DMS79 (cell line): ENCODE measurements at regions not wholly inside any gene's neighbourhood (a gene's known extent, or its start where the extent isn't known, plus 50 kb on each side); places are given as distances from the start of the nearest gene placed in this dataset.
"Not testable (repeated sequence)": the region's sequence is repeated elsewhere in the genome, so short reads cannot be mapped to it uniquely, and the experiment has no call there.

ENCODE experiments used
- DNase-seq: peaks from one replicate; lab custom pipeline; 2025; lab: John Stamatoyannopoulos, UW

DNA sequence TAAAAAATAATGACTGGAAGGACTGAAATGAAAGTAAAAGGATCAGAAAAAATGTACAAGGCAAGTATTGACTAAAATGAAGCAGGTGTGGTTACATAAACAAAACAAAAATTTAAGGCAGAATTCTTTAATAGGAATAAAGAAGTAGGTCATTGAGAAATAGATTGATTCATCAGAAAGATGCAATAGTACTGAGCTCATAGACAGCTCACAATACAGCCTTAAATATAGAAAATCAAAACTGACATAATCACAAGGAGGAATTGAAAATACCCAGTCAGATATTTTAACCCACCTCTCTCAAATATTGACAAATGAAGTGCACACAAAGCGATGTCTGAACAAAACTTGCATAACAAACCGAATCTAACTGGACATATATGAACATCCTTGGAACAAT is 366.8 kb upstream of the DPYD start:
- DNase-seq, result no peak

DNA sequence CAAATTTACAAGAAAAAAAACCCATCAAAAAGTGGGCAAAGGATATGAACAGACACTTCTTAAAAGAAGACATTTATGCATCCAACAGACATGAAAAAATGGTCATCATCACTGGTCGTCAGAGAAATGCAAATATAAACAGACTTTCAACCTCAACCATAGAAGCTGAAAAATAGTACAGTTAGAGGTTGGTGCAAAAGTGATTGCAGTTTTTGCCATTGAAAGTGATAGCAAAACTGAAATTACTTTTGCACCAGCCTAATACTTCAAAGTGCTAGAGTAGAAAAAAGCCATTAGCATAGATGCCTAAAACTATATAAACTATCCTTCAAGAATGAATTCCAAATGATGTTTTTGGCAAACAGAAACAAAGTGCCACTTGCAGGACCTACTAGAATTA is 365.8 kb upstream of the DPYD start:
- DNase-seq, result no peak

DNA sequence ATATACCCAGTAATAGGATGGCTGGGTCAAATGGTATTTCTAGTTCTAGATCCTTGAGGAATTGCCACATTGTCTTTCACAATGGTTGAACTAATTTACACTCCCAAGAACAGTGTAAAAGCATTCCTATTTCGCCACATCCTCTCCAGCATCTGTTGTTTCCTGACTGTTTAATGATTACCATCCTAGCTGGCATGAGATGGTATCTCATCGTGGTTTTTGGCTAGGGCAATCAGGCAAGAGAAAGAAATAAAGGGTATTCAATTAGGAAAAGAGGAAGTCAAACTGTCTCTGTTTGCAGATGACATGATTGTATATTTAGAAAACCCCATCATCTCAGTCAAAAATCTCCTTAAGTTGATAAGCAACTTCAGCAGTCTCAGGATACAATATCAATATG is 364.5 kb upstream of the DPYD start:
- DNase-seq, result not testable (repeated sequence)

DNA sequence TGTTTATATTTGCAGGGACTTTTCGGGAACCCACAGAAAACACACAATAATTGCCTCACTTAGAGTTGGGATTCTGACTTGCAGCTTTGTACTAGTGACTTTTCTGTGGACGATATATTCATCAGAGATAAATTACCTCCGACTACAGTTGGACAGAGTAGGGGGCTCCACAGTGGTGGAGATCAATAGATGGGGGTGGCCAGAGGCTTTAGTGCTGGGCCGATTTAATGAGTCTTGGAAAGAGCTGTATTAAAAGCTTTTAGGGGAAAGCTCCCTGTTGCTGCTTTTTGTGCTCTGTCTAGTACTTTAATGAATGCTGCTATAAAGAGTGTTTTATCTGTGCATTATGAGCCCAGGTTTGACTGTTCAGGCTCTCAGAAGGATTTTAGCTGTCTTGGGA is 359.2 kb upstream of the DPYD start:
- no peak for DNase-seq

DNA sequence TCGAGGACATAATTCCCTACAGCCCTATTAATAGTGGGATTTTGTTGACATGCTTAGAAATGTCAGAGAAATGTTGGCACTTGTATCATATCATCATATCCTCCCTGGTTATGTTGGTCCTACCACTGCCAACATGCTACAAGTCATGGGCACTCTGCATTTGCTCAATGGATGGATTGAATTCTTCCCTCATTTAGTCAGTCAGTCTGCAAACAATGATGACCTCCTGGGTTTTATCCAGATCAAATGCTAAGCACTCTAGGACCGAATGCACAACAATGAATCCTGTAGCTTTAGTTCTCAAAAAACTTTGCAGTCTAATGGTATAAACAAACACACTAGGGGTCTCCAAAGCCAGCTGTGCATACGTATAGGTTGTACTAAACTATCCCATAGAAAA is 357.2 kb upstream of the DPYD start:
- no peak for DNase-seq

DNA sequence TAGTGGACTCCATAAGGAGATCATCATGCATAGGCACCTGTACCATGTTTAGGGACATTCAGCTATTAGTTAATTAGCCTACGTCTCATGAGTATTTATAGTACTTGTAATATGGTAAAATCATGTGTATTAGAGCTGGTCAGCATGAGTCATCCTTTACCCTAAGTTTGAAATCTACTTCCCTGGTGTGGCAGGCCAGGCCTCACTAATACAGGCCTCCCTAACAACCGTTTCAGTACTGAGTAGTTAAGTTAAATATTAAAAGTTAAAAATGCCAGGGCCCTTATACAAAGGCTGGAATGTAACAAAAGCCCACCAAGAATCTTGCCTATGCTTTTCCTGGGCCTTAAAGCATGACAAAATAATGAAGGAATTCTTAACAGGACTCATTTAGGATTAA is 356.3 kb upstream of the DPYD start:
- no peak for DNase-seq

DNA sequence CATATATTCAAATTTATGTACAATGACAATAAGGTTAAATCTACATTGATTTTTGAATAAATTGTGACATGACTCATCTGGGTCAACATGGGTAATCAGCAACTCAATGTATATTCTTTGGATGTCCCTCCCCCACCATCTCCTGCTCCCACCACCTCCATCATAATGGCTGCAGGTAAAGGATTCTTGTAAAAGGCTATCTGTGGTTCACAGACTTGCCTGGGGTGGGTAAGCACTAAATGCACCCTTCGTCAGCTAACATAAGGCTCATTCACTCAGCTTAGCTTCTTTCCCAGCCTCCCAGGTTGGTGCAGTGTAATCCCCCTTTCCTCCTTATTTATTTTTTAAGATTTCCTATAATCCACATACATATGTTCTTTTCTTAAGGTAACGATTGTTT is 355.7 kb upstream of the DPYD start:
- no peak for DNase-seq

DNA sequence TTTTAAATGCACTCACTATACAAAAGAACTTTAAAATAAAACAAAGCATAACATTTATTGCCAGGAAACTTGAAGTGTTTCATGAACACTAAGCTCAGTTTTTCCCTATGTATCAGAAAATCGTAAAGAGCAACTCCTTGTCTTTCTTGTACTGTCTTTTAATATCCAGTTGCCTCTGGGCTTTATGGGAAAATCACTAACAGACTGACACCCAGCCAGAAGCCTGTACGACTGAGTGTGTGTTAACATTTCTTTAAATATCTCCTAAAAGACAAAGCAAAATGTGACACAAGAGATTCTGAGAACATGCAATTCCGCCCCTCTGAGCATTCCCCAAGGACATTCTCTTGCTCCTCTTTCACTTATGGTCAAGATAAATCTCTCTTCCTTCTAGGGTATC is 347.5 kb upstream of the DPYD start:
- no peak for DNase-seq

DNA sequence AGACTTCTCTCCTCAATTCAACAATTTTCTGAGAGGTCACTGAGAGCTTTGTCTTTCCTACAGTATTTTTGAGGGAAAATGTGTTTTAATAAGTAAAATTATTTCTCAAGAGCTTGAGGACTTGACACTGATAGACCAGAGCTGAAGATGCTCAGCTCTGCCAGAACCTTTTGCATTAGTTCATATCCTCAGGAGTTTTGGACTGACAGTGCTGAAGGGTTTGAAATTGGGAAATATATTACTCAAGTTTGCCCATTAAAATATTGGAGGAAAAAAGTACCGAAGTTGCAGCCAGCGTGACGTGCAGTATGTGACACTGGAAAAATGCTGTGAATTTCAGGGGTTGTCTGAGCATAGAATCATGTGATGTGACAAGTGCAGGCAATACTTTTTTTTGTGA is 346.6 kb upstream of the DPYD start:
- DNase-seq, result no peak

DNA sequence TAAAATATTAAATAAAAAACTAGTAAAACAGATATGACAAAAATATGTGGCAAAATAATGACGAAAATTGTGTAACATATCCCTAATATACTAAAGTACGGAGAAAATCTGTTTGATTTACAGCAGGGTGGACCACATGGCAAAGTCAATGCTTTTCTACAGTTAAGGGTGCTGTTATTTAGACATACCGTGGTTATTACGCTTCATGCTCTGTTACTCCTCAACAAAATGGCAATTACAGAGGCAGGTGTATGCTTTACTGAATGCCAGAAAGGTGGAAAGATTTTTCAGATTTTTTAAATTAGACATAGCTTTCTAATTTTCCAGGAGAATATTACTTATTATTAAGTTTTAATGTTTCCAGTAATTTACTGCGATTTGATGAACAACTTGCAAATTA is 343.9 kb upstream of the DPYD start:
- DNase-seq, result no peak

DNA sequence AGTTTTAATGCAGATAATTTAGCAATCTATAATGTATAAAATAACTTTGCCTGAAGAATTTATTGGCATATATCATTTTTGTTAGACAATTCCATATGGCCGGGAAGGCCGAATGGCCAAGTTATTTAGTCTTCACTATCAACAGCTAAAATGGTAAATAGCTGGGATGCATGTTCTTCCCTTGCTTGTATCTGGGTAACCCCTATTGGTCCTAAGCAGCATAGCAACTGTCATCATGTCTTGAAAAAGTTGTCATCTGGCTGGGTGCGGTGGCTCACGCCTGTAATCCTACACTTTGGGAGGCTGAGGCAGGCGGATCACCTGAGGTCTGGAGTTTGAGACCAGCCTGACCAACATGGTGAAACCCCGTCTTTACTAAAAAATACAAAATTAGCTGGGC is 340.0 kb upstream of the DPYD start:
- no peak for DNase-seq

DNA sequence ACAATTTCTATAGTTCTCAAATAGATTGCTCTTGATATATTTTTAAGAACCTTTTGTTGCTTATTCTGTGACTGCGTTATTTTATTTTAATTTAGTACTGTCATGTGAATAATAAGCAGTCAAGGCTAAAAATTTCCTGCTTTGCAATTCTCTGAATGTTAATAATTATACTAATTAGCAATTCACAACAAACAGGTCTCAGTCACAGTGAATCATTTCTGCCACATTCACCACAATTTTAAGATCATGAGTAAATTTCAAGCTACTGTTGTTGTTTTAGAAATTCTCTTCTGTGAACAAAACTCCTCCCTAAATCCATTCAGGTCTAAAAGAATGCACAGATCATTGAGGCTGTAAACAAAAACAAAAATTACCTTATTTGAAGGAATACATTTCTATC is 339.6 kb upstream of the DPYD start:
- DNase-seq, result no peak

DNA sequence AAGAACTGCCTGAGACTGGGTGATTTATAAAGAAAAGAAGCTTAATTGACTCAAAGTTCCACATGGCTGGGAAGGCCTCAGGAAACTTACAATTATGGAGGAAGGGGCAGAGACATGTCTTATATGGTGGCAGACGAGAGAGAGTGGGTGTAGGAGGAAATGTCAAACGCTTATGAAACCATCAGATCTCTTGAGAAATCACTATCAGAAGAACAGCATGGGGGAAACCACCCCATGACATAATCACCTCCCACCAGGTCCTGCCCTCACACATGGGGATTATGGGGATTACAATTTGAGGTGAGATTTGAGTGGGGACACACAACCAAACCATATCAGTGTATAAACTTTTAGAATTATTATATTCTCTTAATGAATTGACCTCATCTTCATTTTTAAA is 335.9 kb upstream of the DPYD start:
- DNase-seq, result no peak

DNA sequence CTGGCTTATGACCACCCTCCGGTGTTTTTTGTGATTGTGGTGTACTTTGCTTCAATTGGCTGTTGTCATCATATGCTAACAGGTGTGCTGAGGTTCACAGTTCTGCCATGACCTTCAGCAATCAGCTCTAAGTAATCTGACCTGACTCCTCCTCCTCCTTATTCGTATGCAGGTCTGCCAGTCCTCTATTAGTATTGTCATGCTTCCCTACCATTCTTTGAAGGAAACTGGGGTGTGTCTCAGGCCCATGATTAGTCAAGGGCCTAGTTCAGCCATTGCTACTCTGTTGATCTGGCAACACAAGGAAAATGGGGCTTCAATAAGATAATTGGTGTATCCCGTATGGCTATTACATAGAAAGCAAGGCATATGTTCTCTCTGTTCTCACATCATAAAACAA is 332.3 kb upstream of the DPYD start:
- no peak for DNase-seq

DNA sequence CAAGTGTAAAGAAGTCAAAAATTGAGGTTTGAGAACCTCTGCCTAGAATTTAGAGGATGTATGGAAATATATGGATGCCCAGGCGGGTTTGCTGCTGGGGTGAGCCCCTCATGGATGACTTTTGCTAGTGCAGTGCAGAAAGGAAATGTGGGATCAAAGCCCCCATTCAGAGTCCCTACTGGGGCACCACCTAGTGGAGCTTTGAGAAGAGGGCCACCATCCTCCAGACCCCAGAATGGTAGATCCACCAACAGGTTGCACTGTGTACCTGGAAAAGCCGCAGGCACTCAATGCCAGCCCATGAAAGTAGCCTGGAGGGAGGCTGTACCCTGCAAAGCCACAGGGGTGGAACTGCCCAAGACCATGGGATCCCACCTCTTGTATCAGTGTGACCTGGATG is 330.7 kb upstream of the DPYD start:
- DNase-seq, result no peak

DNA sequence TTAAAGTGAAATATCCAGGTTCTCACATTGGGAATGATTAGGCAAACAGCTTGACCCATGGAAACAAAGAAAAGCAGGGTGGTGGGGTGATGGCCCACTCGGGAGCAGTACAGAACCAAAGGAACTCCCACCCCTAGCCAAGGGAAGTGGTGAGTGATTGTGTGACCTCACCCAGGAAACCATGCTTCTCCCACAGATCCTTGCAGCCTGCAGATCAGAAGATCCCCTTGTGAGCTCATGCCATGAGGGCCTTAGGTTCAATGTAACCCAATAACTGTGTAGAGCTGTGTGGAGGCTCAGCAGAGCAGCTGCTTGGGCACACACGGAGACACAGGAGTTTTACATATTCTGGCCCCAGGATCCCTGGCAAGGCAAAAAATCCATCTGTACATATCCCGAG is 311.8 kb upstream of the DPYD start:
- no peak for DNase-seq

DNA sequence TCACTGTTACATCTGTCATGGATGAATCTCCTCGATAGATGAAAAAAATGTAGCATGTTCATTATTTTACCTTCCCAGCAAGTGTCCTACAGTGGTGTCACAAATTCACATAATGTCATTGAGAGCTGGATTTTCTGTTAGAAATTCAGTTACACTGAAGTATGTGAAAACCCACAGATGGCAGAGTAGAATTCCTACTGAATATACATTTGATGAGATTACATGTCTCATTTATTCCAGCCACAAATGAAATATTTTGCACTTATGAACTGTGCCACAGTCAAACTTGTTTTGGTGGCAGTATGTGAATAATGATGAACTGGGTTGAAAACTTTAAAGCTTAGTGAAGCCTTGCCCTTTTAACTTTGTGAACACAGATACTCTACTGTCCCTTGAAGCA is 301.9 kb upstream of the DPYD start:
- no peak for DNase-seq

DNA sequence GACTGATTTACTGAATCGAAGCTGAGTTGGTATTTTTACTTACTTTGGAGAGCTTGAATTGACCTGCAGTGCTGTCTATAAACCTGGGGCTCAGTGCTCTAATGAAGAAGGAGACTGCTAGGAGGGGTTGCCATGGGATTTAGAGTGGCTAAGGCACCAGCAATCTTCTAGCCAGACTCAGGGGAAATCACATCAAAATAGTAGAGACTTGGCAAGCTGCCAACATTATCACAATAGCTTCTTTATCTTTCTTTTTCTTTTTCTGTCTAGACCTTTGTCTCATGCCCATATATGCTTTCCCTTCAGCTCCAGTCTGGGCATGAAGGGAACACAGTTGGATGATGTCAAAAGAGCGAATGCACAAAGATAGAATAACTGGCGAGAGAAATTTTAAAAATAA is 301.1 kb upstream of the DPYD start:
- no peak for DNase-seq

DNA sequence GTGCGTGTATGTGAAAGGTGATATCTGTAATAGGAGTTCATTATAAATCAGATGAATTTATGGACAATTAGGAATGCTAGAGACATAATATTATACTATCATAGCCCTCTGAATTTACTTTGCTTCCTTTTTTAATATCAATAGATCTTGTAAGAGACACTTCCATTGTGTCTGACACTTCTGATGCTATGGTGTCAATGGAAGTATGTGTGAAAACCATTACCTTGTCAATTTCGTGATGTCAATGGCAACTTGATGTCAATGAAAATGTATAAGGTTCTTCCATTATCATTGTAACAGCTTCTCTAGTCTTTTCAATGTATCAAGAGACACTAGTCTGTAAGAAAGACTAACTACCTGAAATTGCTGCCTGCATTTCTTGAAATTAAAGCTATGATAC is 296.8 kb upstream of the DPYD start:
- no peak for DNase-seq

DNA sequence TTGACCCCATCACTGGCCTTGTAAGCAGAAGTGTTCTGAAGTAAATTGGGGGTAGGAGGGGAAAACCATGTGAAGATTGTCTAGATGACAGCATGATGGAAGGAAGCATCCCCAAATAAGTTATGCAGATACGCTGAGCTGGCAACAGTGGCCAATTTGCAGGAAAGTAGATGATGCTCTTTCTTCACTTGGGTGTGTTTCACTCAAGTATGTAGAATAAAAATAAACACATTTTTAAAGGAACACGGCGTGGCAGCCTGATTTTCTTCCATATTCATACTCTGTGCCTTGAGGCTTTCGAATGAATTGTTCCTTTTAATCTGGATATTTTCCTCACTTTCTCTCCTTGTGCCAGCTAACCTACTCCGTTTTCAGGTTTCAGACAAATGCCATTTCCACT is 295.5 kb upstream of the DPYD start:
- DNase-seq, result no peak

DNA sequence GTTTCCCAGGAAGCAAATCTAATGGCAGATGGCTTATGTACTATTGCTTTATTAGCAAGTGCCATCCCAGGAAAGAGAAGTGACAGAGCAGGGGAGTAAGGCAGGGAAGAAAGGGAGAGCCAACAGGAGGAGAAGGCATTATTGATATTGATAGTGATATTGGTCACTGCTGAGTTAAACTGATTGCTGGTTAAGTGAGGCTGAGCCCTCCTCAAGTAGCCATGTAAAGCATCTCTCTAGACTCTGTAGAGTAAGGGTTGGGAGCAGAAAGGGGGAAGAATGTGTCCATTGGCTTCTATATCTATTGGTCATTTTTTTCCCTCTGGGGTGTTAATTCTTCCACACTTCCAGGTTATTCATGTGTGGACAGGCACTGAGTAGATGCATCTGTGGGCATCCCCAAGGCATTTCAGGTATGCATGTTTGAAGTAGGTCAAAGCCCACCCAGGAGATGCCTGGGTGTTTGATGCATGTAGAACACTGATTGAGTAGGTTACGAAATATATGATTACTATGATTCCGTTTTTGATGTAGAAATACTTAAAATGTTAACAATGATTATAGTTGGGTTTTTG is 290.5 kb upstream of the DPYD start:
- DNase-seq, result no peak

DNA sequence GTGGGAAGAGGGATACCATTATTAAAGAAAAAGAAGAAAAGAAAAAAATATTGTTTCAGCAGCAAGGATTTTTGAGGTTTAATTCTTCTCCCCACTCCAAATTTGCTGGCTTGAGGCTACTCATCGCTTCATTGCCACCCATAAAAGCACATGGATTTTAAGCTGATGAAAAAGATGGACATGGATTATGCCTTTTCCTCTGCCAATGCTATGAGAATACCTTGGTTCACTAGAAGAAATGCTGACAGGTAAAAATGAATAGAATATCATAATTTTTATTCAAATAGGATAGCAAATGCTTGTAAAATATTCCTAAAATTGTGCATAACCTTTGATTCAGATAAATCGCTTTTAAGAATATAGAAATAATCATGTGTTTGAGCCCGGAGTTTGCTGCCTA is 289.7 kb upstream of the DPYD start:
- DNase-seq, result no peak

DNA sequence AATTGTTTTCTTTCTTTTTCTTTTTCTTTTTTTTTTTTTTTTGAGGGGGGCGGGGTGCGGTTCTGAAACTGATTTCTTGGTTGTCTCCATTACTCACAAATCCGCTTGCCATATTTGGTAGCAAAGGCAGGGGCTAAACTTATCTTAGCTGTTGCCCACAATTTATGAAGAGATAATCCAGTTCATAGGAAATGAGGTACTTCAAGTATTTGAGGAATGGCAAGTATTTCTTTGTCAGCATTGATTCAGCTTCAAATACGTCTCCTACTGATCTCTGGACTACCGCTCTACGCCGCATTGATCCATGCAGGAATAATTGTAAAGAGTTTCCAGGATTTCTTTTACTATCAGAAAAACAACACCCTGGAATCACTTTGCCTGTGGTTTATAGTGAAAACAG is 289.2 kb upstream of the DPYD start:
- no peak for DNase-seq

DNA sequence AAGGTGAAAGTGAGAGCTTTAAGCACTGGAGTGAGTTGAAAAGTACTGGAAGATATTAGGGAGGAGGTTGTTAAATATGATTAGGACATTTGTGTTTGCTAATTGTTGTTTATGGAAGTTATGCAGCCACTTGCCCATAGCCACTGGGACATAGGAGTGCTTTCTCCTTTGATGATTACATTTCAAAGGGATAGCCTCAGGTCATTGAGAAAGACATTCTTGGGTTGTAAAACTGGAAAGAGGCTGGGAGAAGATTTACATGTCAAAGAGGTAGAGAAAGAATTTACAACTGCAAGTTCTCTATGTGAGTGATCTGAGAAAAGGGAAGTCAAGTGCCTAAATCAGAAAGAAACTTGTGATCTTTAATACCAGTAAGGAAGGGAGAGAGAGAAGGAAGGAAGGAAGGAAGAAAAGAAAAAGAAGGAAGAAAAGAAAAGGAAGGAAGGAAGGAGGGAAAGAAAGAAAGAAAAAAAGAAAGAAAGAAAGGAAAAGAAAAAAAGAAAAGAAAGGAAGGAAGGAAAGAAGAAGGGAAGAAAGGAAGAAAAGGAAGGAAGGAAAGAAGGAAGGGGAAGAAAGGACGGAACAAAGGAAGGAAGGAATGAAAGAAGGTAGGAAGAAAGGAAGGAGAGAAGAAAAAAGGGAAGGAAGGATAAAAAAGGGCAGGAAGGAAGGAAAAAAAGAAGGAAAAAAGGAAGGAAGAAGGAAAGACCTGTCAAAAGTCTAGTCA is 284.6 kb upstream of the DPYD start:
- DNase-seq, result no peak
